Frontal cortex (tissue), 3 donors: ENCODE measurements at regions not wholly inside any gene's neighbourhood (a gene's known extent, or its start where the extent isn't known, plus 50 kb on each side); places are given as distances from the start of the nearest gene placed in this dataset.
"Not testable (repeated sequence)": the region's sequence is repeated elsewhere in the genome, so short reads cannot be mapped to it uniquely, and the experiment has no call there.

Source experiments
- DNase-seq, 2 donors: peaks; one replicate each; pipeline ENCODE4 v3.0.0; 2012; ENCODE audit warnings: low spot score in 2 of 2
- FAIRE-seq: peaks from 2 replicates; lab custom pipeline; 2012; peaks lifted over from hg19 to GRCh38; lab: Jason Lieb, UNC
- donor health status: control.
- donor health status: control.
- donor health status: control.

GRCh38 chr3:107464037-107464436 lies 58.7 kb upstream of the BBX start:
- FAIRE-seq (no peak), DNase-seq (no peak)

DNA sequence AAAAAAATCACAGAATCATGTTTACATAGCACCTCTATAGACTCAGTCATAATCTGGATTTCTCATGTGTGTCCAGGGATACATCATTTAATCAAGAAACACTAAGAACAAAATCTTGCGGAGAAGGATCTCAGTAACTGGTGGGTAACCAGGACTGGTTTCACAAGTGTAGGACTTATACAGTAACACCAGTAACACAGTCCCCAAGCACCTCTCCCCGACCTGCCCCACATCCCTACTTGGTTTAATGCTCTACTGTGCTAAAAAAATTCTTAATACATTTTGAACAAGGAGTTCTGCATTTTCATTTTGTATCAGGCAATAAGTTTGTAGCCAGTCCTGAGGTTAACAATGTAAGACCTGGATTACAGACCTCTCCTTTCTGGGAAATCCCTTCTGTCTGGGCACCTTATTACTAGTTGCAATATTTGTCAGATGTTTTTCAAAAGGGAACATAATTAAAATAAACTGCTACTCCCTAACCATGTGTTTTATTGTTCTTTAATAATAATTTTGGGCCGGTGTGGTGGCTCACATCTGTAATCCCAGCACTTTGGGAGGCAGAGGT lies 57.6 kb upstream of the BBX start:
- no peak for DNase-seq
- no peak for FAIRE-seq

- FAIRE-seq (no peak), DNase-seq (no peak)
Observed at GRCh38 chr3:107468782-107469181, 54.0 kb upstream of the BBX start.

GRCh38 chr3:107470496-107470895 lies 52.3 kb upstream of the BBX start:
- DNase-seq, FAIRE-seq: not testable (repeated sequence)
